Epithelial cell of proximal tubule (primary cell): ENCODE measurements at regions not wholly inside any gene's neighbourhood (a gene's known extent, or its start where the extent isn't known, plus 50 kb on each side); places are given as distances from the start of the nearest gene placed in this dataset.

Experiments used
- DNase-seq: peaks from one replicate; pipeline ENCODE4 v3.0.0-alpha.2; 2011; ENCODE audit warnings: low read depth
- H3K4me3 ChIP-seq: 2 replicates; pipeline ENCODE4 v1.5.1; 2011; ENCODE audit warnings: low read depth, mild to moderate bottlenecking, low read length
- TF ChIP-seq, protein P1 (sequence below): conservative IDR thresholded peaks from 2 replicates; pipeline ENCODE4 v1.5.1; 2012; ENCODE audit warnings: low read depth, mild to moderate bottlenecking, low read length

DNA sequence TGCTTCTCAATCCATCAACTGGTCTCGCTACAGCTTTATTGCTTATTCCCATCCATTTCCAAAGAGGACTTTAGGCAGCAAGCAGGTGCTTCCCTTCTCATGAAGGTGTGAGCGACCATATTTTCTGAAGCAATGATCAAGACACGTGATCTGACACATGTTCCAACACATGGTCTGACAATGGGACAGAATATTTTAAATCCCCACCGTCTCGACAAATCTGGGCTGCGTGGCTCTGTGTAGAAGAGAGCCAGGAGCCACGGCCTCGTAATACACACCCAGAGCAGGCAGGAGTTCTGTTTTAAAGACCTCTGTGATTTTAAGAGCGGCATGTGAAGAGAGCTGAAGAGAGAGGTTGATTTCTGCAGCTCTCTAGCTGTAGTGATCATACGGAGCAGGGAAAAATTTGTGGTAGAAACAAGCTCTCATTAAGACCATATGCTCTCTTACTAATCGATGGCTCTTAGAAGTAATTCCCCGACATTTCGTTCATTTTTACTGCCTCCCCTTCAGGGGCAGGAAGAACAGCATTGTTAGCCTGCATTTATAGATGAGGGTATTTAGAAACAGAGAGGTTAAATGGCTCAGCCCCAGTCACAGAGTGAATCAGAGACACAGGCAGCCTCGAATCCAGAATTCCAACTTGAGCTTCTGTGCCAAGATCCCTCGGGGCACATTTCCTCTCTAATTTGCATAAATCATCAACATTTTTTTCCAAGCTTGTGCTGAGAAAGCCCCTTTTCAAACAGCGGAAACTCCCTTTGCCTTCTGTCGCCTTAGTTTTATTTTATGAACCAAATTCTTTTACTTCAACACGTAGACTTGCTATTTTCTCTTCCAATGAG is 91.0 kb upstream of the BCOR start:
- TF ChIP-seq, protein P1, sequence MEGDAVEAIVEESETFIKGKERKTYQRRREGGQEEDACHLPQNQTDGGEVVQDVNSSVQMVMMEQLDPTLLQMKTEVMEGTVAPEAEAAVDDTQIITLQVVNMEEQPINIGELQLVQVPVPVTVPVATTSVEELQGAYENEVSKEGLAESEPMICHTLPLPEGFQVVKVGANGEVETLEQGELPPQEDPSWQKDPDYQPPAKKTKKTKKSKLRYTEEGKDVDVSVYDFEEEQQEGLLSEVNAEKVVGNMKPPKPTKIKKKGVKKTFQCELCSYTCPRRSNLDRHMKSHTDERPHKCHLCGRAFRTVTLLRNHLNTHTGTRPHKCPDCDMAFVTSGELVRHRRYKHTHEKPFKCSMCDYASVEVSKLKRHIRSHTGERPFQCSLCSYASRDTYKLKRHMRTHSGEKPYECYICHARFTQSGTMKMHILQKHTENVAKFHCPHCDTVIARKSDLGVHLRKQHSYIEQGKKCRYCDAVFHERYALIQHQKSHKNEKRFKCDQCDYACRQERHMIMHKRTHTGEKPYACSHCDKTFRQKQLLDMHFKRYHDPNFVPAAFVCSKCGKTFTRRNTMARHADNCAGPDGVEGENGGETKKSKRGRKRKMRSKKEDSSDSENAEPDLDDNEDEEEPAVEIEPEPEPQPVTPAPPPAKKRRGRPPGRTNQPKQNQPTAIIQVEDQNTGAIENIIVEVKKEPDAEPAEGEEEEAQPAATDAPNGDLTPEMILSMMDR: no peak
- no peak for DNase-seq
- H3K4me3 ChIP-seq: no peak overlapping the region

DNA sequence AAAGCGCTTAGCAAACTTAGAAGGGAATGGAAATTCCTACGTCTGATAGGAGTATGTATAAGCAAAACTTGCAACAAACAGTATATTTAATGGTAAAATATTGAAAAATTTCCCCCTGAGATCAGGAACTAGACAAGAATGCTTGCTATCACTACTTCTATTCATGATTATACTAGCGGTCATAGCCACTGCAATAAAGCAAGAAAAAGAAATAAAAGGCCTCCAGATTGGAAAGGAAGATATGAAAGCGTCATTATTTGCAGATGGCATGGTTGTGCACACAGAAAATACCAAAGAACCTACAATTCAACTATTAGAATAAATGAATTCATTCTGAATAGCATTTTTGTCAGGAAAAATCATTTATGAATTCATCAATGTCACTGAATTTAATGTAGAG is 87.2 kb upstream of the BCOR start:
- DNase-seq: no peak
- TF ChIP-seq, protein P1: no peak
- H3K4me3 ChIP-seq: no peak overlapping the region

DNA sequence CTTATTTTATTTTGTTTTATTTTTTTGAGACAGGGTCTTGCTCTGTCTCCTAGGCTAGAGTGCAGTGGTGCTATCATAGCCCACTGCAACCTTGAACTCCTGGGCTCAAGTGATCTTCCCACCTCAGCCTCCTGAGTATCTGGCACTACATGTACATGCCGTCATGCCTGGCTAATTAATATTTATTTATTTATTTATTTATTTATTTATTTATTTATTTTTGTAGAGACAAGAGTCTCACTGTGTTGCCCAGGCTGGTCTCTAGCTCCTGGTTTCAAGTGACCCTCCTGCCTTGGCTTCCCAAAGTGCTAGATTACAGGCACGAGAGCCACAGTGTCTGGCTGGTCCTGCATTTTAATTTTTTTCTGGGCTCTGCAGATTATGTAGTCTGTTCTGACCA is 84.9 kb upstream of the BCOR start:
- DNase-seq: no peak
- TF ChIP-seq, protein P1: no peak
- no peak overlapping the region for H3K4me3 ChIP-seq

DNA sequence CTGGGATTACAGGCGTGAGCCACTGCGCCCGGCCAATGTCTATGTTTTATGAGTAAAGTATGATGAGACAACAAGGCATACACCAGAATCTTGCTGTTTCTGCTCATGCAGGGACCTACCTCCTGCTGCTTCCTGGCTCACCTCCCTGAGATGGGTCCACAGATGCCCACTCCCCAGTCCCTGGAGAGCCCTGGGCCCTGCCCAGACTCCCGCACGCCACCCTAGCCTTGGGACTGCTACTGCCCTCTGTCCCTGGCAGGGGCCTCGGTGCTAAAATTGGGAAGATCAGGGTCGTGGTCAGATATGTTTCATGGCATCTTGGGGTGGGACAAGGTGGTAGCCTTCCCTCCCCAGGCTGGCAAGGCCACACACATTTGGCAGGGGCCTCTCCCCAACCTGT is 84.3 kb upstream of the BCOR start:
- no peak overlapping the region for H3K4me3 ChIP-seq
- DNase-seq: no peak
- TF ChIP-seq, protein P1: no peak

DNA sequence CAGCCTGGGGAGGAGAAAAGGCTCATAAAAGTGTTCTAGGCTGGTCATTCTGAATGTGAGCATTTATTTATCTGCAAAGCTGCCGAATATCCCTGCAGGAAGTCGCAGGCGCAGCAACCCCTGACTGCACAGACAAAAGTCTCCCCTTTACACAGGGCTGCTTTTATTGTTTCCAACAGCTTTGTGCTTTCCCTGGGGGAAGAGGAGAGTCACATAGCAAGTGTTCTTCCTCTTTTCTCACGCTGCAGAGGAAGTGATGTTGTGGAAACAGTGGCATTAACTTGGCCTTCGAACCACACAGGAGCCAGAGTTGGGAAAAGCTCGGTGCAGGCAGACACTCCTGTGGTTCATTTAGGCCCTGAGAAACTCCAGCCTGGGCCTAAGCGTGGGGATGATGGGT is 81.5 kb upstream of the BCOR start:
- DNase-seq: no peak
- no peak overlapping the region for H3K4me3 ChIP-seq
- TF ChIP-seq, protein P1: no peak

DNA sequence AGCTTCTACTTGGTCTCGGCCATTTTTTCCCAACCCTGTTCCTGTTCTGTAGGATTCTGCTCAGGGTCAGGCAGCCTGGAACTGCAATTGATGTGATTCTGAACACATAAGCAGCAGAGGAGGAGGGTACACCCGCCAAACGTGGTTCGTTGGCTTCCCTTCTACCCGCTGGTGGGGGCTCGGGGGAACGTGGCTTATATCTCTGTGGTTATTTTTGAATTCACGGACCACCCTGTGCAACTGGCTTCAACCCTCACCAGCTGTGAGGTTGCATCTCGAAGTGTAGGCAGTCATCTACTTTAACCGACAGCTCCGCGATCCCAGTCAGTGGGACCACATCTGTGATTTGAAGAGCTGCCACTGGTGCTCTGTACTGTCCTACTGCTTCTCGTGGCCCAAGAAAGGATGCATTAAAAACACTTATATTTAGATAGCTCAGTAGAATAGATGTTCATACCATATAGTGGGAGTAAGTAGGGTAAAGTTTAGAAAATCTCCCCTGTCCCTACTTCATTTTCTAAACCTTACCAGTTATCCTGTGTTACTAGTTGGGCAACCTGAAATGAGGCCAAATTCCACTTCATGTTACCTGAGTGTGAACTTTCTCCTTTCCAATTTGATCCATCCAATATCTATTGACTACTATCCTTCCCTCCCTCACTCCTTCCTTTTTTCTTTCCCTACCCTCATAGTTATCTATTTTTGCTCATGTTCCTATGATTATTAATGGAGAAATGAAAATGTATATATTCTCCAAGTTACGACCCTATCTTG is 80.4 kb upstream of the BCOR start:
- DNase-seq: no peak
- no peak overlapping the region for H3K4me3 ChIP-seq
- TF ChIP-seq, protein P1: no peak
